ENCODE measurements at regions not wholly inside any gene's neighbourhood (a gene's known extent, or its start where the extent isn't known, plus 50 kb on each side); places are given as distances from the start of the nearest gene placed in this dataset.
A peak's percentile ranks its signal among the peaks of the same experiment; 100 is the strongest.

DNA sequence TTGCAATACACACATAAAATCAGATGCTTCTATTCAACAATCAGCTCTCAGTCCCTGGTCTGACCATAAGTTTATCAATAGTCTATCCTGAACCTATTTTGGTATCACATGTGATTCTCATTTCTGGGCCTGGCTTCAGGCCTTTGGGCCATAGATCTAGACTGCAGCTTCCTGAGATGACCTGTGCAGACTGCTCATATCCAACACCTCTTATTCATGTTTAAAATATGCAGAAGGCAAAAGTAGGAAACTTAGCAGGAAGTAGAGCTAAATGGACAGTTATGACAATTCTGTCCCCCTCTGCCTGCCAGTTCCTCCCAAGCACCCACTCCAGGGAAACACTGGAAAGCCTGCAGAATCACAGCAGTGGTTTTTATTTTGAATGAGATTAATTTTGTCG is 53.3 kb downstream of the C7orf25 start:
- DNase-seq (ENCODE audit: low spot score) = no peak

DNA sequence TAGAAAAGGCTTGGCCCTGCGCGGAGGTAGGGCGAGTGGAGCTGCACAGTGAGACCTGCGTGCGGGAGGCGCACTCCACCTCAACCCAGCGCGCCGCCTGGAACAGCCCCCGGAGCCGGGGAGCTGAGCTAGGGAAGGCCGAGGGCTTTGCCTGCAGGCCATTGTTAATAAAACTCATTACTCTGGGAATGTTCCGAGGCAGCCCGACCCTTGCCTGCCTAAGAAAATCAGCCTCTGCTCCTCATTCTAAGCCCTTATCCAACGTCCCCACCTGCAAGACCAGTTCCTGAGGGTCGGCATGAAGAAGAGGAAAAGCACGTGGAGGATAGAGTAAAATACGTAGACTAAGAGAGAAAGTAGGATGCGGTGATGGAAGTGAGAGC is 55.3 kb downstream of the C7orf25 start:
- DNase-seq (ENCODE audit: low spot score) = peak; percentile 66

DNA sequence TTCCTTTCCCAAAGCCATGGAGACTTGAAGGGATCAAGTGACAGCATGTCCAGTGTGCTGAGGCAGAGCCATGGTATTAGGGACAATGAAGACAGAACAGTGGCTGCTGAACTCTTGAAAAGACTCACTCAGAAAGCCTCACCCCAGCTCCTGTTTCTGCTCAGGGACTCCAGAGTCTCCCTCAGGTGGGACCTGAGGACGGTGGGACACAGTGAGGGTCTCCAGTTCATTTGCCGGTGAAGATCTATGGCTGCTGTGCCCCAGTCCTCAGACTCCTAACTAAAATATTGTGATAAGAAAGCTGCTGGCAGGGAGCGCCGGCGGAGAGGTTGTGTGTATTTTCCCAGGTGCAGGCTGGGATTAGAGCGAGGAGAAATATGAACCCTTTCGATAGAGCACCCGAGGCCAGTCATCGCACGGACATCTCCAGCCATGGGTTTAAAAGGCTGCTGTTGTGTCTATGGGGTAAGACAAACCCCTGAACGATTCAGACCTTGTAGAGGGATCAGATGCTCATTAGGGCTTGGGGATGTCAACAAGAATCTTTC is 57.2 kb downstream of the C7orf25 start:
- no peak for DNase-seq (ENCODE audit: low spot score)

DNA sequence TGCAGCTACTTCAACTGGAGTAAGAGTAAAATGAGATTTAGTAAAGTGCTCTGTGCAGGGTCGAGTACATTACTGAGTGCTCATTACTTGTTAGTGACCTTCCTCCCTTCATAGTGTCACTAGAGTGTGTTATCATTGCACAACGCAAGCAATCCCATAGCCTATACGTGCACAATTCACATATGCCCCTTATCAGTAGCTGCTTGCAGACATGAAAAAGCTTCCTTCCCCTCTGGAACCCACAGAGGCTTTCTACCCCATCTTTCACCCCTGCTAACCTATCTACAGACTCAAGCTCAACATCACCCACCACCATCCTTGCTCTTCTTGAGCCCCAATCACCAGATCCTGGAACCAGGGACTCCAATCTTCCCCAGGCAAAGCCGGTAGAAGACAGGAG is 59.3 kb downstream of the C7orf25 start:
- DNase-seq (ENCODE audit: low spot score) = no peak

DNA sequence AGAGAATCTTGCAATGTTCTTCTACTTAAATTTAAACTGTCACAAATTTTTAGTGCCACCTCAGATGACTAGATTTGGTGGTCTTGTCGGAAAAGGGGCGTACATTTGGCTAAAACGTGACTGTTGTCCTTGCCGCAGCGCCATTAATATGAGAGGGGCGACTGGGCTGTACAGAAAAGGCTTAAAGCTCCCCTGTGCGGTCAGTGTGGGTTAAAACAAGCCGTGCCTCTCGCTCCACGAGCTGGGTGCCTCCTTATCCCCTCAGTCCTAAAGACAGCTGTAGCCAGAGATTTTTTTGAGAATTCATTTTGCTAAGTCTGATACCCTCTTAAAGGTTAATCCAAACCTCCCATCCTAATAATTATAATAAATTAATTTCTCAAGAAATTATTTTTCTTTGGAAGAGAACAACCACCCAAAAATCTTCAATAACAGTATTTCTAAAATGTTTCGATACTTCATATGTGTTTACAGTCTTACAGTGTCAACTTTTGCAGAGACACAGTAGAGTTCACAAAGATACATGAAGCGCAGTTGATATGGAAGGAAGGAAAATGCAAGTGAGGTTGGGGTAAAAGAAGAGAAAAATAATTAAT is 68.6 kb downstream of the C7orf25 start:
- peak; percentile 74 for DNase-seq (ENCODE audit: low spot score)

DNA sequence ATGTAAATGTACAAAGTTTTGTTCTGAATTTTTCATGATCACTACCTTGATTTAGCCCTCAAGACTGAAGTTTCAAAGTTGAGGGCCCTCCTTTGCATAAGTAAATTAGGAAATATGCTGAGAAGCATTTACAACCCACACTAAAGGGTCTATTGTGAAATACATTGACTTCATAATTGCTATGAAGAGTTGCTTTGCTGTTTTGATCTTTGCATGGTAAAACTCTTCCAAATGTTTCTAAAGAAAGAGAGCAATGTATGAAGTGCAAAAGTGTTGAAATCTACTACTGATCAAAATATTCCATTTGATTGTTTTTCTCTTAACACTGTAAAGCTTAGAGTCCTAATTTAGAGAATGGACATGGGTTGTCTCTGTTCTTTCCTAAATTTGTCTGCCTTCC is 77.2 kb downstream of the C7orf25 start:
- DNase-seq (ENCODE audit: low spot score) = no peak

DNA sequence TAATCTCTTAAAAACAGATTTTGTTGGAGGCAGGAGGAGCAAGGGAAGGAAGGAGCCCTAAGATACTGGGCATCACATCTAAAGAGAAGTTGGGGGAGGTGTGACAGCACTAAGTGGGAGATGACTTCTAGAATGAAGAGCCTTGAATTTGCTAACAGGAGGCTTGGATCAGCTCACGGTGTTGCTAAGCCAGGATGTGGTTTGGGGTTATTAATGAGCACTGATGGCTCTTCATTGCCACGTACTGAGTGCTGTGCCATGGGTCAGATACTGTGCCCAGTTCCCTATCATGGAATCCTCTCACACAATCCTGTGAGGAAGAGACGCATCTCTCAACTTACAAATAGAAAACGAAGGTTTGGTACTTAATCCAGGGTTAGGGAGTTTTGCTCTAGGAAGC is 78.5 kb downstream of the C7orf25 start:
- no peak for DNase-seq (ENCODE audit: low spot score)

DNA sequence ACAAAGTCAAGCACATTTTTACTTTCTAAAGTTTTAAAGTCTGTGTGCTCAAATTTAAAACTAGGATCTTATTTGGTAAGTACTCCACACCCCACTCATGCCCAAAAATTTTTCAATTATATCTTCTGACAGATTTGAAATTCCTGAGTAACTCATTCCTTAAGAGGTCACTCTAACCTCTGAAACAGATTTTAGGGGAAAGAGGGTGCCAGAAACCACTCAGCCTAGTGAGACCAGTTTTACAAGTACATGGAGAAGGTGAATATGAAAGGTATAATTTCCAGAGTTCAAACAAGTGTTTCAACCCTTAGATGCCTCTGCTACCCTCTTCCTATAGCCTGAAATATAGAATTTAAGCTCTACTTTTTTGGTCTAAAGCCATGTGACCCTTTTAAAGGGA is 79.2 kb downstream of the C7orf25 start:
- DNase-seq (ENCODE audit: low spot score) = no peak

DNA sequence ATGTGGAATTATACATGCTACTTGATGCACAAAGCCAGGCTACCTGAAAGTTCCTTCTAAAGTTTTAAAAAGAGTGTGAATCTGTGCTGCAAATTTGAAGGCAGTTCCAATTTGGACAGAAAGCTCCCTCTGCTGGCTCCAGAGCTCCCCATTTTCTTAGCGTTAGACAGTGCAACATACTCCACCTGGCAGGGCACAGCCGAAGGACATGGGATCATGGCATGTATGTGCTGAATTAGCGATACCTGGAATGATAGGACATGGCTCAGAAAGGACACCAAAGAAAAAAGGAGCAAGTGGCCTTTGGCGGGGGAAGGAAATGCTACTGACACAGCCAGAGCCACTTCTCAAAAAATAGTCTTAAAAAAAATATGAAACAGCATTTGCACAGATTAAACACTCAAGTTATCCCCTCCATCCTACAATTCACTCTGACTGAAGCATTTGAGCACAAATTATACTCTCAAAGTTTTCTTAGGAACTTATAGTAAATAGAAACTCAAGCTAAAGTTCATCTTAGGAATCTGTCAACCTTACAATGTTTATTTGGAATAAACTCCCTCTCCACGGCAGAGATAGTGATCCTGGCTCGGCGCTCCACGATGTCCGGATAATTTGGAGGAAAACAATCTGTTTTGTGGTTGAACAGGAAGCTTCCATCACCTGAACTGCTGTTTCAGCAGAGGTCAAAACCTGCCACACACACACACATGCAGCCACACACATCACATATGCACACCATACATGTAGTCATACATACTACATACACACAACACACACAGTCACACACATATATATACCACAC is 80.0 kb downstream of the C7orf25 start:
- DNase-seq (ENCODE audit: low spot score) = peak; percentile 72

DNA sequence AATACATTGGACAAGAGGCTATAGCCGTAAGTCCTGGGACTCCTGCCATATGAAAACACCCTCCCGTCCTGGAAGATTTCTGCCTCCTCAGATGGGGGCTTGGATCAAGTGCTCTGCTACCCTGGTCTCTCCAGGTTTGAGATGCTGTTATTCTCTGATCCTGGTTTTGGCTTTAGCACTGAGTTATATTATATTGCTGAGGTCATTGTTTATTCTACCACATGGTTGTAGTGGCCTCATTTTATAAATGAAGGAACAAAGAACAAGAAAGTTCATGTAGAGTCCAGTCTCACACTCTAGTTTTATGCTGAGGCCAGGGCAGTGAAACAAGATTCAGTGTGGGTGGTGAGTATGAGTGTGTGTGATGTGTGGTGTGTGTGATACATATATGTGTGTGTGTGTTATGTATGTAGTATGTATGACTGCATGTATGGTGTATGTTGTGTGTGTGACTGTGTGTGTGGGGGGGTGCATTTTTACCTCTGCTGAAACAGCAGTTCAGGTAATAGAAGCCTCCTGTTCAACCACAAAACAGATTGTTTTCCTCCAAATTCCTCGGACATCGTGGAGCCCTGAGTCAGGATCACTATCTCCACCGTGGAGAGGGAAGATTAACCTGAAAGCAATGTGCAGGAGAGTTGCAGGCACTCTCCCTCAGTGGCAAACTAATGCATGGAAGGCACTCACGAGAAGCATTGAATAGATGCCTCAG is 80.7 kb downstream of the C7orf25 start:
- no peak for DNase-seq (ENCODE audit: low spot score)

DNA sequence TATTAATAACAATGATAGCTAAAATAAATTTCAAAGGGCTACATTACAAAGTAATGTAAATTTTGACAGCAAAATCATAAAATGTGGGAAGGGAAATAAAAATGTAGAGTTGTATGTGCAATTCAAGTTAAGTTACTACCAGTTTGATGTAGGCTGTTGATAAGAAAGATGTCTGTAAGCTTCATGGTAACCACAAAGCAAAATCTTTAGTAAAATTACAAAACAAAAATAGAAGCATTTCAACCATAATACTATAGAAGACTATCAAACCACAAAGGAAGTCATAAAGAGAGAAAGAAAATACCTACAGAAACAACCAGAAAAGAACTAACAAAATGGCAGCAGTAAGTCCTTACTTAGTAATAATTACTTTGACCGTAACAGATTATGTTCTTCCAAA is 99.1 kb downstream of the C7orf25 start:
- DNase-seq (ENCODE audit: low spot score) = no peak

DNA sequence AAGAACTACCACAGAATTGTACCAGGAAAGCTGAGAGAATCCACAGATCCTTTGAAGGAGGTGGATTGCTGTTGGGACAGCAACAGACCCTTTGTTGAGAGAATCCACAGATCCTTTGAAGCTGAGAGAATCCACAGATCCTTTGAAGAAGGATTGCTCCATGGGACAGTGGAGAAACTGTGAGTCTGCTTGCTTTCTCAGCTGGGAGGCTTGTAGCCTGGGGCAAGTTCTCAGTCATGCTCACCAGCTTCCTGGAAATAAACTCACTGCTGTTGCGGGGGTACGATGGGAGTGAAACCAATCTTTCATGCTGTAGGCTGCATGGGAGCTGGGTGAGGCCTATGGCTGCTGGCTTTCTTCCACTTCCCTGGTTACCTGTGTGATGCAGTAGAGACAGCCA is 106.3 kb downstream of the C7orf25 start:
- DNase-seq (ENCODE audit: low spot score) = no peak

DNA sequence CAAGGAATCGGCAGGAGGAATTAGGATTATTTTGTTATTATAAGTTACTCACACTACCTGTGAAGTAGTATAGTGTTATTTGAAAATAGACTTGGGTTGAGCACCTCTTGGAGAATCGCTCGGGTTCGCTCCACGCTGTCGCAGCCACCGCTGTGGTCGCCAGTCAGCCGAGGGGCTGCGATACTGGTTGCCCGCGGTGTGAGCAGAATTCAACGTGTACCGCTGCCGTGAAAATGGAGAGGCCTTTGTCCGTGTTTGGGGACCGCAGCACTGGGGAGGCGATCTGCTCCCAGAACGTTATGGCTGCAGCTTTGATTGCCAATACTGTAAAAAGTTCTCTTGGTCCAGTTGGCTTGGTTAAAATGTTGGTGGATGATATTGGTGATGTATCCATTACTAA is 117.2 kb downstream of the C7orf25 start:
- no peak for DNase-seq (ENCODE audit: low spot score)

DNA sequence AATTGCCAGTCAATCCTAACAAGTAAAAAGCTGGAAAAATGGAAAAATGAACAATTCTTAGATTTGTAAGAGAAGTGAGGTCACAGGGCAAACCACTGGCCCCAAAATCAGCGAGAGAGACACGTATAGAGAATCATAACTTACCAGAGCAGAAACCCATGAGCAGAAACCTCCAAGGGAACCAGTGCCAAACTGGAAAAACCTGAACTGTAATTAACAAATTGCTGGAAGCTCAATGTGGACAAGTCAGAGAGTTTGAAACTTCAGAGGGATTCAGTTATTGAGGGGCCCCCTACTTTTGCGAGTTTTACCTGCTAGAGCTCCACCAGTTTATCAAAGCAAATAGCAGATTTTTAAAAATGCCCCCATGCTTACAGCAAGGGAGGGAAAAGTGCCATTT is 119.0 kb downstream of the C7orf25 start:
- DNase-seq (ENCODE audit: low spot score) = no peak

DNA sequence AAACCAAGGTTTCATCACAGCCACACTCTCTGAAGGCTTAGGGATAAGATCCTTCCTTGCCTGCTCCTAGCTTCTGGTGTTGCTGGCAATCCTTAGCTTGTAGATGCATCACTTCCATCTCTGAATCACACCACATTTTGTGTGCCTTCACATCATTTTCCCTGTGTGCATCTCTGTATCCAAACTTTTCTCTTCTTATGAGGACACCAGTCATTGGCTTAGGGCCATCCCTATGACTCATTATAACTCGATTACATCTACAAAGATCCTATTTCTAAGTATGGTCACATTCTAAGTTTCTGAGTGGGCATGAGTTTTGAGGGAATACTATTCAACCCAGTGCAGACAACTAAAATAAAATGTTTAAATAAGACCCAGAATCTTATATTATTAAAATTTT is 121.7 kb downstream of the C7orf25 start:
- no peak for DNase-seq (ENCODE audit: low spot score)

DNA sequence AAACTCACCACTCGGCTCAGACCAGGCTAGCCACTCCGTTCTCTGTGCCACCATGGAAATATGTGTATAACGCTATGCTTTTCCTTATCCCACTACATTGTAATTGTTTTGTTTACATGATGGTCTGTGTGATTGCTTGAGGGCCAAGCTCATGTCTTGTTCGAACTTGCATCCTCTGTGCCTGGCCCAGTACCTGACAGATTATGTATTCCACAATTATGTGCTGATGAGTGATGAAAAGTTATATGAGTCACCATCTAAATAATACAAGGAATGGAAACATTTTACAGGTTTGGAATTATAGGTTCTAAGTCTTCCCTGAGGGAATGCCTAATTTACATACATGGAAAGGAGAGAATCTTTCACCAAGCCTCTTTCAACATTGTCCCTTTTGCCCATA is 137.4 kb downstream of the C7orf25 start:
- no peak for DNase-seq (ENCODE audit: low spot score)

DNA sequence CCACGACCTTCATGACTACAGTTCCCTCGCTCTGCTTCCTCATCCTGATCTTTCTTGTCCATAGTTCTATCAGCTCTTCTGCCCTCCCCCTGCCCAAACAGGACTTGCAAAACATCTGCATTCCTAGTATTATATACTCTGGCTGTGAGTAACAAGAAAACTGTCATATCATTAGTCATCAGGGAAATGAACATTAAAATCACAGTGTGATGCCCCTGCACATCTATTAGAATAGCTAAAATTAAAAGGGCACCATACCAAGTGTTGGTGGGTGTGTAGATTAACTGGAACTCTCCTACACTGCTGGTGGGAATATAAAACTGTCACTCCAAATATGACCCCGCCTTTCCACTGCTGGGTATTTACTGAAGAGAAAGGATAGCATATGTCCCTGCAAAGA is 141.8 kb downstream of the C7orf25 start:
- no peak for DNase-seq (ENCODE audit: low spot score)

DNA sequence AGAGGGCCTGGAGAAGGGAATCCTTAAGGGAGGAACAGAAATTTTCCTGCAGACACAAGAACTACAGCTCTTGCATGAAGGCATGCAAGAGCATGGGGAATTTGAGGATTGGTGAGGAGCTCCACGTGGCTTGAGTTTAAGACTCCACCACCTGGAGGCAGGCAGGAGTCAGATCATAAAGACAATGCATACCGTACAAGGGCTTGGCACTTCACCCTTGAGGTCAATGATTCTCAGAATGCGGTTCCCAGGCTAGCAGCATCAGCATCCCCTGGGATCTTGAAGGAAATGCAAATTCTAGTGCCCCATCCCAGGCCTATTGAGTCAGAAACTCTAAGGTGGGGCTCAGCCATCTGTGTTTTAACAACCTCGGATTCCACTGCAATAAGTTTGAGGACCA is 143.8 kb downstream of the C7orf25 start:
- DNase-seq (ENCODE audit: low spot score) = no peak

DNA sequence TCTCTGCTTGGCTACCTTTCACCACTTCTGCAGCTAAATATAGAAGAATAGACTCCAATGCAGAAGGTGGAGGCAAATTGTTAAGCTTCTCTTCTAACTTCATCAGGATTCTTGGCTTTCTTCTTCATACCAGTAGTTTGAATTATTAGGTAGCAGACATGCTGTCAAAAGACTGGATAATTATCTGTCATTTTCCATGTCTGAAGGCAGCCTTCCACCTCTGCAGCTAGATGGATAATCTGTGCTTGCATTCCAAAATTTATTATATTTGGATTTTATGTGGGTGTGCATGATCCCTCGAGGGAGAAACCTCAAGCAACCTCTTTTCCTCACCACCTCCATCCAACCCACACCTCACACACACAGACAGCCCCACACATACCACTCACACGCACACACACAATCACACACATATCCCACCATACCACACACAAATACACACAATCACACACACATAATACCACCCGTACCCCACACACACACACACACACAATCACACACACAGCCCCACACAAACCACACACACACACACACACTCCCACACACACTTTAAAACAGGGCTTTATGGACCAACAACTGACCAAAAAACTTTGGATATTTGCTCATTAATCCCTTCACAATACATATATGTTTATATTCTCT is 145.0 kb downstream of the C7orf25 start:
- no peak for DNase-seq (ENCODE audit: low spot score)

DNA sequence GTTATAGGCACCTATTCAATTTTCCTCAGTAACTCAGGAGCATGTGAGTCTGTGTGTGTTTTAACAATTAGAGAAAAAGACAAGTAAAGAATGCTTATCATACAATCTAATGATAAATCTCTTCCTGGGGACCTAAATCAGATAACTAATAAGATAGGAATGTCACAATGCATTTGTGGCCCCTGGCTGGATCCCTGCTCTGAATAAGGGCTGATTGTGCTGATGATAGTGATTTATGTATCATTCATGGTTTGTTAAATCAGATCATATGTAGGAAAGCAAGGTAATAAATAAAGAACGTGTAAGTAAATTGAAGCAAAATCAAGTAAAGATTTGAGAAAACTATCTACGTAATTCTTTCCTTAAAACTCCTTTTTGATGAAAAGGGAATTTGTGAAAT is 145.9 kb downstream of the C7orf25 start:
- no peak for DNase-seq (ENCODE audit: low spot score)

DNA sequence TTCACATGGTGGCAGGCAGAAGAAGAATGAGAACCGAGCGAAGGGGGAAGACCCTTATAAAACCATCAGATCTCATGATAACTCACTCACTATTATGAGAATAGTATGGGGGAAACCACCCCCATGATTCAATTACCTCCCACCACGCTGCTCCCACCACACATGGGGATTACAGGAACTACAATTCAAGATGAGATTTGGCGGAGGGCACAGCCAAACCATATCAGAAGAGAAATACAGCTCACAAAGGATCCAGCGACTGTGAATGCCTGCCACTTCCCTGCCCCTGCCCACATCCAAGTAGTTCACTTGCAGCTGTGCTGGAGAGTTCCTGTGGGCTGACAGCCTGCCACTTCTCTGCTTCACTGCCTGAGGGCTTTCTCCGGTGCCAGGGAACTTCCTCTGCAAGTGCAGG is 148.7 kb downstream of the C7orf25 start:
- DNase-seq (ENCODE audit: low spot score) = no peak

DNA sequence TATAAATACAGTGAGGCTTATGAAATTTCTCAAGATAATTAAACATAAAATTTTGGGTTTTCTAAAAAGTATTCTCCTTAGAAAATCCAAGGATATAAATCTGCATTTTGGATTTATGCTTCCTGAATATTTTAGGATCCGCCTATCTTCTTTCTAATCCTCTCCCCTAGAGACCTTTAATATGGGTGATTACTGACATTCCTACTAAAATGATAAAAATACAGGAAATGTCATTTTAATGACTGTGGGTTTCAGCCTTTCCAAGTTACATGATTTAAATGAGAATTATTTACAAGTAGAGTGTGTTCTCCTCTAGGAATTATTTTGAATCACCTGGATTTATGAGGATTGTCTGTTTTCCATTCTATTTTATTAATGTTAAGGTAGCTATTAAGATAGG is 150.4 kb downstream of the C7orf25 start:
- DNase-seq (ENCODE audit: low spot score) = no peak

DNA sequence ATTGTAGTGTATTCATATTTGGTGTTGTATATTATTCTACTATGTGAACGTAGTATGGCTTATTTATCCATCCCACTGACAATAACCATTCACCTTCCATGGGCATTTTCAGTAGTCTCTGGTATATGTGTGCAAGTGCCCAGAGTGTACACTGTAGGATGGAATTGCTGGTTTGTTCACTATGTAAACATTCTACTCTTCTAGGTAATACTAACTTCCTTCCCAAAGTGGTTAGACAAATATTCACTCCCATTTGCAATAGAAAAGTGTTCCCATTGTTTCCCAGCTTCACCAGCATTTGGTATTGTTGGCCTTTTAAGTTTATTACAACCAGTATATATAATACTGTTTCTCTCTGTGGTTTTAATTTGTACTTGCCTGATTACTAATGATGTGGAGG is 153.7 kb downstream of the C7orf25 start:
- no peak for DNase-seq (ENCODE audit: low spot score)
